Right atrium auricular region (tissue), 2 donors: ENCODE measurements at regions not wholly inside any gene's neighbourhood (a gene's known extent, or its start where the extent isn't known, plus 50 kb on each side); places are given as distances from the start of the nearest gene placed in this dataset.

Experiments
- DNase-seq: peaks from one replicate; pipeline ENCODE4 v3.0.0-alpha.2; 2019; ENCODE audit warnings: low spot score
- H3K27ac ChIP-seq, 2 donors: fragments of 200-600 bp; sonication (generic); 1 replicate in 1 of 2; 2 replicates in 1 of 2; pipeline ENCODE4 v1.5.1; 2016 to 2019
- H3K27me3 ChIP-seq, 2 donors: fragments of 200-600 bp; sonication (generic); one replicate each; pipeline versions ENCODE4 v1.5.1 to v1.6.0; 2017 to 2019
- H3K36me3 ChIP-seq: fragments of 200-600 bp; sonication (generic); one replicate; pipeline ENCODE4 v1.5.1; 2016
- H3K4me1 ChIP-seq, 2 donors: fragments of 200-600 bp; sonication (generic); one replicate each; pipeline versions ENCODE4 v1.5.1 to v1.6.0; 2017 to 2019
- H3K4me3 ChIP-seq, 2 donors: fragments of 200-600 bp; sonication (generic); 1 replicate in 1 of 2; 2 replicates in 1 of 2; pipeline ENCODE4 v1.5.1; 2017 to 2019; ENCODE audit warnings: mild to moderate bottlenecking in 1 of 2, moderate library complexity in 1 of 2
- H3K9me3 ChIP-seq, 2 donors: fragments of 200-600 bp; sonication (generic); one replicate each; pipeline ENCODE4 v1.5.1; 2019
- CTCF ChIP-seq, 2 donors: fragments of 200-600 bp; sonication (generic); IDR thresholded peaks; one replicate each; pipeline ENCODE4 v1.5.1; 2019; ENCODE audit warnings: antibody characterized with exemption in 2 of 2

DNA sequence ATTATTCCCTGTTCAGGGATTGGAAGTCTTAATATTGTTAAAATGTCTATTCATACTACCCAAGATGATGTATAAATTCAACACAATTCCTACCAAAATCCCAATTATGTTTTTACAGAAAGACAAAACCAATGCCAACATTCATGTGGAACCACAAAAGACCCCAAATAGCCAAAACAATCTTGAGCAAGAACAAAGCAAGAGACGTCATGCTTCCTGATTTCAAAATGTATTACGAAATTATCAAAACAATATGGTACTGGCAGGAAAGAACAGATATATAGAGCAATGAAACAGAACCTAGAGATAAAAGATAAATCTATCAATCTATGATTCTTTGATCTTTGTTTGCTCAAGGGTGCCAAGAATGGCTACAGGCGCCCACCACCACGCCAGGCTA is 237.9 kb downstream of the TAF11L14 start:
- peaks cover 0 to 27% of the 10 kb centered on the region in 2 donors for H3K9me3 ChIP-seq
- no peaks in the 10 kb centered on the region for H3K27me3 ChIP-seq
- H3K4me3 ChIP-seq, result no peak overlapping the region
- no peaks in the 10 kb centered on the region for H3K36me3 ChIP-seq
- TF ChIP-seq CTCF (IDR thresholded peaks at IDR 0.05), result no peak
- no peak for DNase-seq
- no peak overlapping the region for H3K27ac ChIP-seq
- no peaks in the 10 kb centered on the region for H3K4me1 ChIP-seq

- H3K4me1 ChIP-seq, result no peaks in the 10 kb centered on the region
Measured at GRCh38 chr5:17878541-17878940, 244.3 kb downstream of the TAF11L14 start.

GRCh38 chr5:17879276-17879675 is 245.0 kb downstream of the TAF11L14 start:
- H3K27me3 ChIP-seq, result no peaks in the 10 kb centered on the region
- H3K4me1 ChIP-seq, result no peaks in the 10 kb centered on the region
- H3K27ac ChIP-seq, result no peak overlapping the region
- H3K4me3 ChIP-seq, result no peak overlapping the region
- H3K36me3 ChIP-seq, result no peaks in the 10 kb centered on the region
- TF ChIP-seq CTCF (IDR thresholded peaks at IDR 0.05), result no peak
- no peaks in the 10 kb centered on the region for H3K9me3 ChIP-seq
- no peak for DNase-seq

More at GRCh38 chr5:17878541-17878940, 244.3 kb downstream of the TAF11L14 start:
- H3K36me3 ChIP-seq, result no peaks in the 10 kb centered on the region
- no peak for DNase-seq
- H3K27ac ChIP-seq, result no peak overlapping the region
- no peak overlapping the region for H3K4me3 ChIP-seq
- H3K9me3 ChIP-seq, result no peaks in the 10 kb centered on the region
- TF ChIP-seq CTCF (IDR thresholded peaks at IDR 0.05), result no peak
- H3K27me3 ChIP-seq, result no peaks in the 10 kb centered on the region

- TF ChIP-seq CTCF (IDR thresholded peaks at IDR 0.05), result no peak
- H3K27ac ChIP-seq, result no peak overlapping the region
- no peaks in the 10 kb centered on the region for H3K36me3 ChIP-seq
- no peak for DNase-seq
- H3K9me3 ChIP-seq, result no peaks in the 10 kb centered on the region
- no peaks in the 10 kb centered on the region for H3K4me1 ChIP-seq
- H3K27me3 ChIP-seq, result no peaks in the 10 kb centered on the region
- H3K4me3 ChIP-seq, result no peak overlapping the region
Measured at GRCh38 chr5:17880869-17881268, 246.6 kb downstream of the TAF11L14 start.

DNA sequence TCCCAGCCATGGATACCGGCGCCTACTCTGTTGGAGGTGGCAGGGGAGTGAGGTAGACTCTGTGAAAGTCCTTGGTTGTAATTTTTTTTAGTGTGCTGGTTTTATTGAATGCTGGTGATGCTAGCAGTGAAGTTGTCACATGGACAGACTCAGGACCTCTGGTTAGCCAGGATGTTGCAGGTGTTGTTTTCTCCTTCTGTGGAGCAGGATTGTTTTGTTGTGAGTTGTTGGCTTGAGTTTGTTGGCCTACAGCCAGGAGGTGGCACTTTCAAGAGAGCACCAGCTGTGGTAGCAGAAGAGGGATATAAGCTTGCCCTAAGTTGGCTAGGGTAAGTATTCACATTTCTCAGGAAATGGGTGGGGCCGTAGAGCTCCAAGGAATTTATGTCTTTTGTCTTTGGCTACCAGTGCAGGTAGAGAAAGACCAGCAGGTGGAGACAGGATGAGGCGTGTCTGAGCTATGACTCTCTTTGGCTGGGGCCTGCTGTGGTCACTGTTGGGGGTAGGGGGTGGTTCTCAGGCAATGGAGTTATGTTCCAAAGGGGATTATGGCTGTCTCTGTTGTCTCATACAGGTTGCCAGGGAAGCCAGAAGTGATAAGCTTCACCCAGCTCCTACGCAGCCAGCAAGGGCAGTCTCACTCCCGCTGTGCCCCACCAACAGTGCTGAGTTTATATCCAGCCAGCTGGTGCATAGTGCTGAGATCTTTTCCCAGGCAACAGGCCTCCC is 248.7 kb downstream of the TAF11L14 start:
- Histone ChIP-seq H3K4me3 (no peak overlapping the region), H3K4me1 (no peaks in the 10 kb centered on the region), H3K36me3 (no peaks in the 10 kb centered on the region), H3K9me3 (no peaks in the 10 kb centered on the region), H3K27me3 (no peaks in the 10 kb centered on the region), H3K27ac (no peak overlapping the region)
- no peak for DNase-seq
- no peak for TF ChIP-seq CTCF (IDR thresholded peaks at IDR 0.05)

- TF ChIP-seq CTCF (IDR thresholded peaks at IDR 0.05), result no peak
- H3K4me1 ChIP-seq, result no peaks in the 10 kb centered on the region
- no peaks in the 10 kb centered on the region for H3K36me3 ChIP-seq
- no peak overlapping the region for H3K27ac ChIP-seq
- no peak overlapping the region for H3K4me3 ChIP-seq
- H3K27me3 ChIP-seq, result no peaks in the 10 kb centered on the region
- DNase-seq, result no peak
- no peaks in the 10 kb centered on the region for H3K9me3 ChIP-seq
Measured at GRCh38 chr5:17888155-17888554, 253.9 kb downstream of the TAF11L14 start.
